Lung microvascular endothelial cell (primary cell): ENCODE measurements at regions not wholly inside any gene's neighbourhood (a gene's known extent, or its start where the extent isn't known, plus 50 kb on each side); places are given as distances from the start of the nearest gene placed in this dataset.
"Not testable (repeated sequence)": the region's sequence is repeated elsewhere in the genome, so short reads cannot be mapped to it uniquely, and the experiment has no call there.

ENCODE experiments used
- DNase-seq, 2 donors: peaks; one replicate each; pipeline versions ENCODE4 v3.0.0 to v3.0.0-alpha.2; 2010; ENCODE audit warnings: low read depth in 2 of 2

GRCh38 chr4:111266937-111267336, 644.1 kb upstream of the PITX2 start:
- no peak for DNase-seq

DNA sequence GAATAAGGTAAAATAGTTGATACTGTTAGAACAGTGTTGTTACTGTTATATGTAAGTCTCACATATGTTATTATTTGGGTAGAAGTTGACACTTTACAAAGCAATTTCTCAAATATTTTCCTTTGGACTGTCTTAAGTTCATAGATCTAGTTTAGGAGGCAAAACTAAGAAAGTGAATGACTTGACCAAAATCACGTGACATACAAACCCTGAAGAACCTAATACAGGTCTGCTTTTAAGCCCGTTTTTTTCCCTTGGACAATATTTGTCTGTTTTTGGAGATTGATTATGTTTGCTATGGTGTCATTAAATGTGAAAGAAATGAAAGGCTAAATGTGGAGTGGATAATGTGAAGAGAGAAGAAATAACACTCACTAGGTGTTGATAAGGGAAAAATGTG, 644.9 kb upstream of the PITX2 start:
- DNase-seq = no peak

DNA sequence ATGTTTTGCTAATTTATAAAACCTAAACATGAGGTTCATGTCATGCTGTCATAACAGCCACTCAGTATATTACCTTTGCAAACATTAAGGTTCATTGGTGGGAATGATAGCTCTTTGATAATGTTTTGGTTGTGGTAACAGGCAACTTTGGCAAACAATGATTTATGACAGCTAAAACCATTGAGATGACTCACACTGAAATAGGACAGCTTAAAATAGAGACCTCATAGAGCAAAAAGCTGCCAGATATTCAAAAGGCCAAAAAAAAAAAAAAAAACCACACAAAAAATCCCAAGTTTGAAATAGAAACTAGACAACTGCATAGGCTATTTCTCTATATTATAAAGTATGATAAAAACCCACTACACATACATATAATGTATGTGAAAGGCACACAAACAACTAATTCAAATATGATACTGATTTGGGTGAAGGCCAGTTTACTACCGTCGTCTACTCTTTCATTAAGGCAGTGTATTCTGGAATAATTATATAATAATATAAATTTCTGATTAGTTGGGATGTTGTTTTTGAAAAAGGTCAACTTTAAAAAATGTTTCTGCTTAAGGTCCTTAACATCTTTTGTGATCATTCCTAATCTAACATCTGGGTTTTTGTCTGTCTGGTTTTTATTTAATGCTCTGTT, 646.0 kb upstream of the PITX2 start:
- peak in 1 of 2 donors; percentile 22 for DNase-seq

- DNase-seq = peak in 1 of 2 donors; percentile 16
Observed at GRCh38 chr4:111269439-111269838, 646.6 kb upstream of the PITX2 start.

- no peak for DNase-seq
Observed at GRCh38 chr4:111274060-111274459, 651.2 kb upstream of the PITX2 start.

DNA sequence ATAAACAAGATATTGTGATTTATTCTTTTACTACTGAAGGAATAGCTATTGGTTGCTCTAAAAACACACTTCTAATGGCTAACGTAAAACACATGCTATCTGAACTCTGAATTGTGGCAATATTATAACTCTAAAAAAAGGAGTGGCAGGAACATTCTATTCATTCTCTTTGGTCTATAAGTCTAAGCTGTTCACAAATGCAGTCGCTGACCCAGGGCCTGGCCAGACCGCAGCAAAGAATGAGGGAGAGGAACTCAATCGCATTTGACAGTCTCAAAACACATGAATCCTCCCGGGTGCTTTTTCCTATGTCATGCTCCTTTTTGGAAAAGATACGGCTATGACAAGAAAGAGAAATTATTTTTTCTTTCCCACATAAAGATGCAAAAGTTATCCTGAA, 651.6 kb upstream of the PITX2 start:
- DNase-seq = no peak

- DNase-seq = no peak
Observed at GRCh38 chr4:111281219-111281618, 658.3 kb upstream of the PITX2 start.

DNA sequence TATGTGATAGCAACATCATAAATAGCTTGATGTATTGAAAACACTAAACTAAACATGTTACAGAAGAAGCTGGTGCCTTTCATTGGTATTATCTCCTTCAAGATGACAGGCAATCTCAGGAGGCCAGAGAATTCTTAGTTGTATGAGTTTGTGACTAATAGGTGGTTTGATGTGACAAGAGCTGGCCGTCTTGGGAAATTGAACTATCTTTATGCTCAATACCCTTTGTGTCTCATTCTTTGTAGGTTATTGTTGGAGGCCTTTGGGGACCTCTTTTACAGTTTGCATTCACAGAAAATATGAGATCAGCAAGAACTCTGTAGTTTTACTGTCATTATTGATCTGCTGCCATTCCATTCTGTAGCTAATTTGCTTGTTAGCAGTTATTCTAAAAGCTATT, 659.2 kb upstream of the PITX2 start:
- no peak for DNase-seq

GRCh38 chr4:111283066-111283677, 660.3 kb upstream of the PITX2 start:
- DNase-seq = peak; percentile 44 to 62

DNA sequence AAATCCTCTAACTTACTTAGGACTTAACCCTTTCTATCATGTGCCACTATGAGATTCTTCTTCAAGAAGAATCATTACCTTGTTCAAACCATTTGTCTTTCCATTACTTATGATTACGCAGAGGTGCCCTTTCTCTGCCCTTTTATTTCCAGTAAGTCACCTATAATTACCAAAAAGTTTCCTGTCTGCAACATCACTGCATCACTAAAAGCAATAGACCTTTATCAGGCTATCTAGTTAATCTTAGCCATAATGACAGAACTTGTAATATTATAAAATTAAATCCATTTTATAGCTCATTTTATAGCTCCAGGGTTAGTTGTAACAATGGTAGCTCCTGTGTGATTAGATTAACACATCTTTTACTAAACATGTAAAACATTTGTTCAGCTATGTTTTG, 673.6 kb upstream of the PITX2 start:
- DNase-seq = no peak

DNA sequence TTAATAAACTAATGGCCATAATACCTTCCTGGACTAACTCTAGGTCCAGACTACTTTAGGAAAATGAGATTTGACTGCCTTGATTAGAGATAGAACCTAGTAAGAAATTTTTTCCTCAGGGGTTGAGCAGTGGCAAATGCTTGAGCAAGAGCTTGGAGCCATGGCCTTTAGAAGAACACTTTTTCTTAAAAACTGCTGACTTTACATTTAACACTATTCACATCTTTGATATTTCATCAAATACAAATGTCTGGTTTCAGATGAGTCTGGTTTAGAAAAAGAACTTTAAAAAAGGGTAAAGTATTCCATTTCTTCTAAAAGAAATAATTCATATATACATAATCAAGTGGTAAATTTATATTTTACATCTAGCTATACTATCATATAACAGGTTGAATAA, 680.9 kb upstream of the PITX2 start:
- no peak for DNase-seq

DNA sequence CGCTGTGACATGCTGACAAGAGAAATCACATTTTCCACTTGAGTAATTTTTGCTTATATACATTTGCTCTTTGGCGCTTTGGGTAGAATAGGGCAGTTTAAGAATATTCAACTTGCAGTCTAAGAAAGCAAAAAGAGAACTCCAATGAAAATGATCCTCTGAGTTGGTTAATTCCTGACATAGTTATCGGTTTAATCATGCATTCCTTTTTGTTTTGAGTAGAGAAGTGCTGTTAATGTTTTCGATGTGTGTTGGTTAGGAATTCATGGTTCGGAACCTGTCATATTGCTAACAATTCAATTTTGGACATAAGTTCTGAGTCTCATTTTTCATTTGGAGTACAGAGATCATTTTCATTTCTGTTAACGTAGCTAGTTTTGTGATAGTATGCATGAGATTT, 700.6 kb upstream of the PITX2 start:
- no peak for DNase-seq

DNA sequence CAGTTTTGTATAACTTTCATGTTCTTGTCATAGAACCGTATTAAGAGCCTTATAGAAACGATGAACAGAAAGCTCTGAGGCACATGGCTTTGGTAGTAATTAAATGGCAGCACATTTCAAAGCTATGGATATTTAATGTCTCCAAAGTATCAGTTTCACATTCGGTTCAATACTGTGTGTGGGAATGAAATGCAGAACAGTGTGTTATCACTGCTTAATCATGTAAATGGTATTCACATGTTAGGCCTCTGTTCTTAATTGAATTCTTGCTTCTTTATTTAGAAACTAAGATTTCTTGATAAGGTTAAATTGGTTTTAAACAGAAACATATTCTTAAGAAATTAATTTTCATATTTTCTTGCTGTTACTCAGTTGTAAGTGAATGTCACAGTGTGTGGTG, 701.0 kb upstream of the PITX2 start:
- no peak for DNase-seq

- DNase-seq = no peak
Observed at GRCh38 chr4:111326450-111326849, 703.6 kb upstream of the PITX2 start.

GRCh38 chr4:111330786-111331185, 707.9 kb upstream of the PITX2 start:
- no peak for DNase-seq

DNA sequence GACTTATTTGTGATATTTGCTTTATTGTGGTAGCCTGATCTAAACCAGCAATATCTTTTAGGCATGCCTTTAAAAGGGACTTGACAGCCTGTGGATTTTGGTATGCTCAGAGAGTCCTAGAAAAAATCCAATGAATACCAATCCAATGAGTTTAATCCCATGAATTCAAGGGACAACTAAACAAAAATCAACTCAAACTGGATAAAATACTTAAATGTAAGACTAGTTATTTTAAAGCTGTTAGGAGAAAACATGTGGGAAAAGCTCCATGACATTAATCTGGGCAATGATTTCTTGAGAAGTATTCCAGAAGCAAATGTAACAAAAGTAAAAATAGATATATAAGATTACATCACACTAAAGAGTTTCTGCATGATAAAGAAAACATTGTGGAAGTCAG, 711.5 kb upstream of the PITX2 start:
- no peak for DNase-seq

- not testable (repeated sequence) for DNase-seq
Observed at GRCh38 chr4:111337186-111337876, 714.5 kb upstream of the PITX2 start.

DNA sequence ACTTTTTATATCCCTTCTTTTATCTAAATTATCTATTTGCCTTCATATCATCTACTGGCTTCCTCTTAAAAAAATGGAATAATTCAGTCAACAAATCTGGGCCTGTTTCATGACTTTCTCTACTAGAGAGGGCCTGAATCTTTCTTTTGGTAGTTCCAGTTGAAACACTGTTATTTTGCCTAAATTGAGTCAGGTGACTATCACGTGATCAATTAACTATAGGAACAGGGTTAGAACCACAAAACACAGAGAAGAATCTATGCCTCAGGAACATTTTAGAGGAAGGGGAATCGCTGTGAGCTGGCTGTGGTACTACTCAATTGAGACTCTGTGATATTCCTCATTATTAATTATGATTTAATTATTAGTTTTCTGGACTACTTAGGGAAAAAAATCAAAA, 736.7 kb upstream of the PITX2 start:
- no peak for DNase-seq

DNA sequence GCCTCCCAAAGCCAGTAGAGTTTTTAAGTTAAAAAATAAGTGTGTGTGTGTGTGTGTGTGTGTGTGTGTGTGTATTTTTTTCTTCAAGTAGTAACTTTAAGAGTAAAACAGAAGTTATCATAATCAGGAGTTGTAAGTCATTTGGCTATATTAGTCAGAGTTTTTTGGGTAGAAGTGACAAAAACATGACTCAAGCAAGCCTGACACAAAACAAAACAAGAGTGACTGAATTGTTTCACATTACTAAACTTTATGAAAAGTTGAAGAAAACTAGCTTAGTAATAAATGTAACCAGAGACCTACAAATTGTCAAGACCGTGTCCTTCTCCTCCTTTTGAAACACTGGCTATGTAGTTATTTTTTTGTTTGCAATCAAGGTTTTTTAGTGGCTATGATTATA, 738.0 kb upstream of the PITX2 start:
- no peak for DNase-seq

DNA sequence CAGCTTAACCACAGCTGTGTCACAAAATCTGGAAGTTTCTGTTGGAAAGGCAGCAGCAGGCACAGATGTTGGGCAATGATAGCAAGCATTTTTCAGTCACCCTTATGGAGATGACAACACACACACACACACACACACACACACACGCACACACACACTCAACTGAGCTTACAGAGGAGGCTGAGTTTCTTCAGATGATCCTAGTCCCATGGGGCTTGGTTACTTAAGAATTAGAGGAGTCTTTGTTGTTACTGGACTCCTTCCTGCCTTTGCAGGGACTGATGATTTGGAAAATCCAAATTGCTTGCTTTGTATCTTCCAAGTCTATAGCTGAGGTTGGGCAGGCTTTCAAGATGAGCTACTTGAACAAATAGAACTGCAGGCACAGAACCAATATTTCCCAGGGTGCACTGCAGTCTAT, 740.1 kb upstream of the PITX2 start:
- DNase-seq = no peak

GRCh38 chr4:111377880-111378279, 755.0 kb upstream of the PITX2 start:
- DNase-seq = not testable (repeated sequence)

DNA sequence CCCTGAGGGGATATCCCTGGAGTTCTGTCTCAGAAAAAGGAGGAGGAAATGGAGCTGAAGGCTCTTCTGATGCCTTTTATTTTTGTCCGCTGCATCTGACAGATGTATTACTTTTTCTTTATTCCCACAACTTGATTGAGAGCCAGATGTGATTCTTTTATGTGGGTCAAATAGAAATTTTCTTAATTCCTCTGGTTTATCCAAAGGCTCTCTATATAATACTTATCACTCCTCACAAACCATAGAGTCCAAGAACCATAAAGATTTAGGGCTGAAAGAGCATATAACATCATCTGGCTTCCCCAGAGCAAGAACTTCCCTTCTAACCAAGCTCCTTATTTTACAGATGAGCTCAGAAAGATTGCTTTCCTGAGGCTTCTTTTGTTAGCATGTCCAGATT, 756.7 kb upstream of the FAM241A start:
- DNase-seq = no peak

DNA sequence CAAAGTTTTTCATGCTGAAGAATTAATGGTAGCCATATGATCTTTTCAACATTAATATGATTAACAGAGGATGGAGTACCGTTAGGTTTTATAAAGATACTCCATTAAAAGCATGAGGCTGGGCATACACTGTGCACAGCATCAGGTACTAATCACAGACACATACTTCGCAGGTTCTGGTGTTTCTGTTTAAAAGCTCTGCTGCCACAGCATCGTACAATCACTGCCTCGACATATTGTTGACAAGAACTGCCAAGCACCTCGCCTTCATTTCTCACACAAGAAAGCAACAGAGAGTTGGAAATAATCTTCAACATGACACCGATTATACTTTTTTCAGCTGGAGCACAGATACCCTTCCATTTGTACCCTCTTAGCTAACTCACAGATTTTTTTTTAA, 753.4 kb upstream of the FAM241A start:
- DNase-seq = no peak
